H9 (cell line): ENCODE measurements at regions not wholly inside any gene's neighbourhood (a gene's known extent, or its start where the extent isn't known, plus 50 kb on each side); places are given as distances from the start of the nearest gene placed in this dataset.

Source experiments
- DNase-seq: peaks from one replicate; pipeline ENCODE4 v3.0.0-alpha.2; 2017
- H2AFZ ChIP-seq: one replicate; pipeline ENCODE4 v1.6.1; 2013; ENCODE audit warnings: mild to moderate bottlenecking, low read length, control low read depth, moderate library complexity
- H2AK5ac ChIP-seq: 2 replicates; pipeline ENCODE4 v1.6.1; 2013; ENCODE audit warnings: low read length, control low read depth, mixed read lengths; ENCODE audit not compliant: insufficient read length
- H2BK120ac ChIP-seq: one replicate; pipeline ENCODE4 v1.6.1; 2013; ENCODE audit warnings: low read depth, mild to moderate bottlenecking, low read length, control low read depth, inconsistent platforms; ENCODE audit not compliant: poor library complexity, severe bottlenecking
- H2BK12ac ChIP-seq: 2 replicates; pipeline ENCODE4 v1.6.1; 2013; ENCODE audit warnings: low read length, control low read depth, mixed read lengths, low read depth; ENCODE audit not compliant: insufficient read length
- H2BK15ac ChIP-seq: 2 replicates; pipeline ENCODE4 v1.6.1; 2013; ENCODE audit warnings: low read depth, low read length, control low read depth
- H2BK20ac ChIP-seq: one replicate; pipeline ENCODE4 v1.6.1; 2013; ENCODE audit warnings: low read depth, mild to moderate bottlenecking, low read length, control low read depth, inconsistent platforms; ENCODE audit not compliant: poor library complexity, severe bottlenecking
- H2BK5ac ChIP-seq: 2 replicates; pipeline ENCODE4 v1.6.1; 2013; ENCODE audit warnings: low read length, control low read depth, mixed read lengths; ENCODE audit not compliant: insufficient read length
- H3K14ac ChIP-seq: 2 replicates; pipeline ENCODE4 v1.6.1; 2013; ENCODE audit warnings: low read length, control low read depth; ENCODE audit not compliant: insufficient read depth
- H3K18ac ChIP-seq: 2 replicates; pipeline ENCODE4 v1.6.1; 2013; ENCODE audit warnings: low read depth, mild to moderate bottlenecking, mixed read lengths, low read length, control low read depth; ENCODE audit not compliant: insufficient read length
- H3K23ac ChIP-seq: 2 replicates; pipeline ENCODE4 v1.6.1; 2013; ENCODE audit warnings: low read length, control low read depth, mixed read lengths, low read depth; ENCODE audit not compliant: insufficient read length
- H3K23me2 ChIP-seq: 2 replicates; pipeline ENCODE4 v1.6.1; 2013; ENCODE audit warnings: low read depth, mild to moderate bottlenecking, mixed read lengths, low read length, control low read depth; ENCODE audit not compliant: insufficient read length, poor library complexity, severe bottlenecking
- H3K27ac ChIP-seq: 2 replicates; pipeline ENCODE4 v1.5.1; 2013; ENCODE audit warnings: low read length, control low read depth, mixed read lengths, low read depth; ENCODE audit not compliant: insufficient read length
- H3K27me3 ChIP-seq: 2 replicates; pipeline ENCODE4 v1.6.1; 2013; ENCODE audit warnings: low read length, control low read depth, inconsistent platforms; ENCODE audit not compliant: insufficient read depth
- H3K4ac ChIP-seq: 2 replicates; pipeline ENCODE4 v1.6.1; 2013; ENCODE audit warnings: low read depth, mild to moderate bottlenecking, control low read depth, inconsistent platforms, low read length, moderate library complexity
- H3K4me1 ChIP-seq: 2 replicates; pipeline ENCODE4 v1.6.1; 2013; ENCODE audit warnings: low read length, control low read depth, inconsistent platforms; ENCODE audit not compliant: insufficient read depth
- H3K4me2 ChIP-seq: 2 replicates; pipeline ENCODE4 v1.6.1; 2013; ENCODE audit warnings: low read length, control low read depth, mixed read lengths; ENCODE audit not compliant: insufficient read length, insufficient read depth
- H3K56ac ChIP-seq: 2 replicates; pipeline ENCODE4 v1.6.1; 2013; ENCODE audit warnings: low read depth, mild to moderate bottlenecking, mixed read lengths, low read length, control low read depth; ENCODE audit not compliant: insufficient read length
- H3K79me1 ChIP-seq: 2 replicates; pipeline ENCODE4 v1.6.1; 2013; ENCODE audit warnings: low read depth, mild to moderate bottlenecking, moderate library complexity, low read length, control low read depth, inconsistent platforms; ENCODE audit not compliant: insufficient read depth, poor library complexity, severe bottlenecking
- H3K79me2 ChIP-seq: 2 replicates; pipeline ENCODE4 v1.6.1; 2013; ENCODE audit warnings: low read length, control low read depth, inconsistent platforms; ENCODE audit not compliant: insufficient read depth
- H3K9ac ChIP-seq: 2 replicates; pipeline ENCODE4 v1.6.1; 2013; ENCODE audit warnings: low read length, control low read depth, mixed read lengths; ENCODE audit not compliant: insufficient read length; ENCODE audit errors: extremely low read depth
- H3K9me3 ChIP-seq: one replicate; pipeline ENCODE4 v1.6.1; 2013; ENCODE audit warnings: low read depth, low read length, inconsistent platforms; ENCODE audit not compliant: control insufficient read depth
- H3T11ph ChIP-seq: one replicate; pipeline ENCODE4 v1.6.1; 2013; ENCODE audit warnings: mild to moderate bottlenecking, low read length, control low read depth, inconsistent platforms
- H4K20me1 ChIP-seq: one replicate; pipeline ENCODE4 v1.6.1; 2013; ENCODE audit not compliant: control insufficient read depth, insufficient read length, insufficient read depth
- H4K5ac ChIP-seq: 2 replicates; pipeline ENCODE4 v1.6.1; 2013; ENCODE audit warnings: low read depth, mild to moderate bottlenecking, mixed read lengths, low read length, control low read depth; ENCODE audit not compliant: insufficient read length
- H4K8ac ChIP-seq: replicated peaks from 2 replicates; pipeline ENCODE4 v1.6.1; 2013; ENCODE audit warnings: low read length, control low read depth, mixed read lengths, low read depth; ENCODE audit not compliant: insufficient read length
- H4K91ac ChIP-seq: 2 replicates; pipeline ENCODE4 v1.6.1; 2013; ENCODE audit warnings: low read depth, mild to moderate bottlenecking, moderate library complexity, mixed read lengths, low read length, control low read depth; ENCODE audit not compliant: insufficient read length
- H3K27ac Mint-ChIP-seq, 3 experiments: 2 replicates in 2 of 3; 3 replicates in 1 of 3; pipeline ENCODE4 v1.8.0; 2020 to 2021; ENCODE audit warnings: mixed read lengths in 3 of 3, mild to moderate bottlenecking in 1 of 3, moderate library complexity in 1 of 3
- H3K27me3 Mint-ChIP-seq: 2 replicates; pipeline ENCODE4 v1.8.0; 2021; ENCODE audit warnings: low read depth, mild to moderate bottlenecking, moderate library complexity, mixed read lengths
- H3K36me3 Mint-ChIP-seq, 3 experiments: 2 replicates in 2 of 3; 3 replicates in 1 of 3; pipeline ENCODE4 v1.8.0; 2020 to 2021; ENCODE audit warnings: low read depth in 3 of 3, mixed read lengths in 3 of 3; ENCODE audit not compliant: insufficient read depth in 1 of 3
- H3K4me1 Mint-ChIP-seq, 2 experiments: 2 replicates each; pipeline ENCODE4 v1.8.0; 2020; ENCODE audit warnings: mixed read lengths in 2 of 2
- H3K4me3 Mint-ChIP-seq, 2 experiments: 2 replicates in 1 of 2; 3 replicates in 1 of 2; pipeline ENCODE4 v1.8.0; 2020 to 2021; ENCODE audit warnings: mild to moderate bottlenecking in 2 of 2, mixed read lengths in 2 of 2, moderate library complexity in 1 of 2
- H3K9me3 Mint-ChIP-seq, 2 experiments: 2 replicates in 1 of 2; 3 replicates in 1 of 2; pipeline ENCODE4 v1.8.0; 2020; ENCODE audit warnings: mild to moderate bottlenecking in 2 of 2, mixed read lengths in 2 of 2, moderate library complexity in 1 of 2
- TF ChIP-seq, protein P1 (sequence below): fragments of 200-600 bp; sonication (generic); conservative IDR thresholded peaks from 3 replicates; pipeline ENCODE4 v1.8.0; 2021; ENCODE audit warnings: antibody characterized with exemption, mild to moderate bottlenecking

DNA sequence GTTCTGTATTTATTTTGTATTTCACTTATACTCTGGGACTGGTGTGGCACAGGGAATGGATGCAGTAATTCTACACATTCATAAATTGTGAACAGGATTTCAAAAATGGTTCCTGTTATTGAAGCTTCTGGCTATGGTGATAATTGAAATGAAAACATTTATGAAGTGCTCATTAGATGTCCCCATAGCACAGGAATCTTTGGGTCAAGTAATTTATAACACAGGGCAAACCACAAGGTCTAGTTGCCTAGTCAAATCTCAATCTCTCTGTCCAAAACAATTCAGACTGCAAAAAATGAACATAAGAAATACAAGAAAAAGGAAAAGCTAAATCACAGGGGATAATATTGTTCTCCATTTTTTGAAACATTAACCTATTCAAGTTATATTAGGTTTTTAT, 117.5 kb upstream of the PTPRG start:
- Histone ChIP-seq H2AK5ac (no peak overlapping the region), H3K9ac (no peak overlapping the region), H2BK20ac (no peak overlapping the region), H3K14ac (no peak overlapping the region), H2BK15ac (no peak overlapping the region), H3K4me2 (no peak overlapping the region), H4K8ac (no peak overlapping the region), H3K4me1 (no peaks in the 10 kb centered on the region), H3K27me3 (no peaks in the 10 kb centered on the region), H4K20me1 (no peaks in the 10 kb centered on the region), H3K9me3 (no peaks in the 10 kb centered on the region), H3K4ac (no peak overlapping the region), H3T11ph (no peak overlapping the region), H3K79me1 (no peaks in the 10 kb centered on the region), H2BK120ac (no peak overlapping the region), H4K5ac (no peak overlapping the region), H3K23ac (no peak overlapping the region), H3K23me2 (no peaks in the 10 kb centered on the region), H2AFZ (no peak overlapping the region), H3K56ac (no peak overlapping the region), H3K18ac (no peak overlapping the region), H2BK5ac (no peak overlapping the region), H3K79me2 (no peaks in the 10 kb centered on the region), H4K91ac (no peak overlapping the region), H2BK12ac (no peak overlapping the region), H3K27ac (no peak overlapping the region)
- Mint-ChIP-seq H3K9me3 (no peaks in the 10 kb centered on the region; a peak in 1 of 5 replicates), H3K27ac (no peak overlapping the region), H3K4me3 (no peak overlapping the region), H3K4me1 (no peaks in the 10 kb centered on the region), H3K36me3 (no peaks in the 10 kb centered on the region), H3K27me3 (no peaks in the 10 kb centered on the region)
- DNase-seq, result no peak
- TF ChIP-seq, protein P1, sequence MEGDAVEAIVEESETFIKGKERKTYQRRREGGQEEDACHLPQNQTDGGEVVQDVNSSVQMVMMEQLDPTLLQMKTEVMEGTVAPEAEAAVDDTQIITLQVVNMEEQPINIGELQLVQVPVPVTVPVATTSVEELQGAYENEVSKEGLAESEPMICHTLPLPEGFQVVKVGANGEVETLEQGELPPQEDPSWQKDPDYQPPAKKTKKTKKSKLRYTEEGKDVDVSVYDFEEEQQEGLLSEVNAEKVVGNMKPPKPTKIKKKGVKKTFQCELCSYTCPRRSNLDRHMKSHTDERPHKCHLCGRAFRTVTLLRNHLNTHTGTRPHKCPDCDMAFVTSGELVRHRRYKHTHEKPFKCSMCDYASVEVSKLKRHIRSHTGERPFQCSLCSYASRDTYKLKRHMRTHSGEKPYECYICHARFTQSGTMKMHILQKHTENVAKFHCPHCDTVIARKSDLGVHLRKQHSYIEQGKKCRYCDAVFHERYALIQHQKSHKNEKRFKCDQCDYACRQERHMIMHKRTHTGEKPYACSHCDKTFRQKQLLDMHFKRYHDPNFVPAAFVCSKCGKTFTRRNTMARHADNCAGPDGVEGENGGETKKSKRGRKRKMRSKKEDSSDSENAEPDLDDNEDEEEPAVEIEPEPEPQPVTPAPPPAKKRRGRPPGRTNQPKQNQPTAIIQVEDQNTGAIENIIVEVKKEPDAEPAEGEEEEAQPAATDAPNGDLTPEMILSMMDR, result no peak
